Astrocyte of the hippocampus (primary cell): ENCODE measurements at regions not wholly inside any gene's neighbourhood (a gene's known extent, or its start where the extent isn't known, plus 50 kb on each side); places are given as distances from the start of the nearest gene placed in this dataset.

Experiments
- DNase-seq: peaks from one replicate; pipeline ENCODE4 v3.0.0; 2011; ENCODE audit warnings: low read depth, low spot score

GRCh38 chr22:27554106-27554811, 247.3 kb downstream of the MN1 start:
- DNase-seq: peak; percentile 83

- peak; percentile 31 for DNase-seq
These were observed 246.6 kb downstream of the MN1 start for GRCh38 chr22:27554841-27555456.

- peak; percentile 33 for DNase-seq
These were observed 245.2 kb downstream of the MN1 start for GRCh38 chr22:27556371-27556770.

DNA sequence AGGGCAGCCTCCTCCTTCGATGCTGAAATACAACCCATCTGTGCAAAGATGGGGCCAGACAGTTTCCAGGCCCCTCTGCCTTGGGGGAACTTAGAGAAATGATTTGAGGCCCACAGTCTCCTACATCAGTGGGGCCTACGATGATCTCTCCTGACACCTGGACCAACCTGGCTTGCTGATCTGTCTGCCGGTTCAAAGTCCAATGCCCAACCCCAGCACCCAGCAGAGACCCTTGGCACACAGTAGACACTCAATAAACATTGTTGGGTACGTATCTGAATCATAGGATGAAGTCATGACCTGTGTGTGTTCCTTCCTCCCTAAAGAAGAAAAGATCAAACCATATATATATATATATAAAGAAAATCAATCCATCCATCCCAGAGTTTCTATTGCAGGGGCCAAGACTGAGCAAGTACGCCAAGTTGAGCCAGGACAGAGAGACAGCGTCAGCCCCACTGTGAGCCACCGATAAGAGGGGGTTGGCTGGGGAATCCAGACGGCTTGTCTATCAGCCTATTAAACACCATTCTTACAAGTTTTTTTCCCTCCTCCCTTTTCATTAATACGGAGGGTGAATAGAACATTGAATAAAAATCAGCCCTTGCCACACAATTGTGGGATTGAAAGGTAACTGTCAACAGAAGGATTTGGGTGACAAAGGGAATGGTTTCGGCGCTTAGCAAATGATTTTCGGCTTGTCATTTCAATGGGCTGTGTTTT, 244.1 kb downstream of the MN1 start:
- DNase-seq: no peak

DNA sequence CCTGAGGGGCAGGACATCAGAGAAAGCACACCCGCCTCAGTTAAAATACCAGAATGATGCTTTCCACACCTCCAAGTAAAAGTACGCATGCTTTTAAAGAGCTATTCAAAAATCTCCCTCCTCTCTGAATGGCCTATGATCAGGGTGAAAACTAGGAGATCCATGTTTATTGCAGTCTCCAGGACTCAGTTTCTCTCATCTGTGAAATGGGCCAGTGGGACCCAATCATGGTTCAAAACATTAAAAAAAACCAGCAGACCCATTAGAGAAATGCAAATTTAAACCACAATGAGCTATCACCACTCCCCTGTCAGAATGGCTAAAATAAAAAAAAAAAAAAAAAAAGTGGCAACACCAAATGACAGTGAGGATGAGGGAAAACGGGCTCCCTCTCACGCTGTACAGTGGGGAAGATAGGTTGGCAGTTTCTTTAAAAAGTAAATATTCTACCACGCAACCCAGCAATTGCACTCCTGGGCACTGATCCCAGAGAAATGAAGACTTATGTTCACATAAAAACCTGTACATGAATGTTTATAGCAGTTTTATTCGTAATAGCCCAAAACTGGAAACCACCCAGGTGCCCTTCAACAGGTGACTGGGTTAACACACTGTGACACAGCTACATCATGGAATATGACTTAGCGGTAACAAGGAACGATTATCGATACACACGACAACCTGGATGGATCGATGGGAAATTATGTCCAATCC, 242.7 kb downstream of the MN1 start:
- no peak for DNase-seq

DNA sequence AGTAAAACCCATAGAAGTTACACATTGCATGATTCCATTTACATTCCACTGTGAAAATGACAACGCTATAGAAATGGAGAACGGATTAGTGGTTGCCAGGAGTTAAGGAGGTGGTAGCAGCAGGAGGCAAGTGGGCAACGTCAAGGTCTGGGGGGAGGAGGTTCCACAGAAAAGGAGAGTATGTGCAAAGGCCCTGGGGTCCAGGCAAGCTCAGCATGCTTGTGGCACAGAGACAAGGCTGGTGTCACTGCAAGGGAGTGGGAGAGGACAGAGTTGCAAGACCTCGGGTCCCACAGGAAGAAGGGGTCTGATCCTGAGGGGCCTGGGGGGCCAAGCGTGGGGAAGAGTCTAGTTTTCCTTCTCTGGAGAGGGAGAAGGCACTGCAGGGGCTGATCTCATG, 240.8 kb downstream of the MN1 start:
- no peak for DNase-seq

GRCh38 chr22:27561286-27561904, 240.2 kb downstream of the MN1 start:
- peak; percentile 34 for DNase-seq

- peak; percentile 36 for DNase-seq
These were observed 236.8 kb downstream of the MN1 start for GRCh38 chr22:27564806-27565205.

GRCh38 chr22:27566602-27567001, 235.0 kb downstream of the MN1 start:
- DNase-seq: no peak

DNA sequence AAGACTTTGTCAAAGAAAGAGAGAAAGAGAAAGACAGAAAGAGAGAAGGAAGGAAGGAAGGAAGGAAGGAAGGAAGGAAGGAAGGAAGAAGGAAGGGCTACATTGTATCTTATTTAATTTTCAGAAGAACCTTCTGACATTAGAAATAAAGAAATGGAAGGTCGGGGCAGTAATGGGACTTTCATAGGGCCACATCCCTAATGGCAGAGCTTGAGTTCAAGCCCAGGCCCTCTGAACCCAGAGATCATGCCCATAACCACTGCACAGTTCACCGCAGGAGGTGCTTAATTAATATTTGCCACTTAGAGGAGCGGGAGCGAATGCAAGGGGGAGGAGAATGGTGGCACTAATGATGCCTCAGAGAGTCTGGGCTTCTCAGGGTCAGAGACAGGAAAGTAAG, 233.3 kb downstream of the MN1 start:
- DNase-seq: no peak

- no peak for DNase-seq
These were observed 229.9 kb downstream of the MN1 start for GRCh38 chr22:27571463-27572277.

DNA sequence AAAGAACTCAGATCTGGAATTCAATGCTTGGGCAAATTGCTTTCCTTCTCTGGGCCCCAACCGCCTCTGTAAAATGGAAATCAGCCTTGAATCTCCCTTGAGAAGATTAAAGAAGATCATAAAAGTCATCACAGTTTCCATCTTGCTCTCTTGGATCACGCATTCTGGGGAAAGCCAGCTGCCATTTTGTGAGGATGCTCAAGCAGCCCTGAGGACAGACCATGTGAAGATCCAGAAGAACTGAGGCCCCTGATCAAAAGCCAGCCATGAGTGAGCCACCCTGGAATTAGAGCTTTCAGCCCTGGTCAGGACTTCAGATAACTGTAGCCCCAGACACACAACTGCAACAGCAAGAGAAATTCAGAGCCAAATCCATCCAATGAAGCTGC, 229.3 kb downstream of the MN1 start:
- no peak for DNase-seq

GRCh38 chr22:27573280-27574001, 228.1 kb downstream of the MN1 start:
- DNase-seq: peak; percentile 21

DNA sequence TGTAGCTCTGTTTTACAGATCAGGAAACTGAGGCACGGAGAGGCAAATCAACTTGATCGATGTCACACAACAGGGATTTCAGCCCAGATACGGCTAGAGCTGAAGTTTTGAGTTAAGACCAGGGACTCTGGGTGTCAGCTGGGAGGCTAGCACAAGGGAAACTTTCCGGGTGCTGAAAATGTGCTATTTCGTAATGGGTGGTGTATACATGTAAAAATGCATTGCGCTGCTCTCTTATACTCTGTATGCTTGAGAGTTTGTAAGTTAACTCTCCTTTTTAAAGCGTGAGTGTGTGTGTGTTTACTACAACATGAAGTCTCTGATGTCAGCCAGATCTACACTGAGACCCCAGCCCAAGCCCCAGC, 227.6 kb downstream of the MN1 start:
- DNase-seq: no peak

DNA sequence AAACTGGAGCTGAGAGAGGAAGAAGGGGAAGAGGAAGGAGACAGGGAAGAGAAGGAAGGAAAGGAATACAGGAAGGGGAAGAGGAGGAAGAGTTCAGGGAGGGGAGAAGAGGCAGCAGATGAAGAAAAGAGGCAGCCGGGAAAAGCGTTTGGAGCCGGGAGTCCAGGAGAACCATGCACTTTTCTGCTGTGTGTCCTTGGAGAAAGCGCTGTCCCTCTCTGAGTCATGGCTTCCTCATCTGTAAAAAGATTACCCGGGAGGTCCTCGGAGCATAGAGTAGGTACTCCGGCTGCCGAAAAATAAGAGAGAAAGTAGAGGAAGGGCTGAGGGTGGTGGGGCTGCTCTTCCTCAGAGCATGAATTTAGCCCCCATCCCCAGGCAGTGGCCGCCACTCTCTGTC, 226.9 kb downstream of the MN1 start:
- DNase-seq: no peak

DNA sequence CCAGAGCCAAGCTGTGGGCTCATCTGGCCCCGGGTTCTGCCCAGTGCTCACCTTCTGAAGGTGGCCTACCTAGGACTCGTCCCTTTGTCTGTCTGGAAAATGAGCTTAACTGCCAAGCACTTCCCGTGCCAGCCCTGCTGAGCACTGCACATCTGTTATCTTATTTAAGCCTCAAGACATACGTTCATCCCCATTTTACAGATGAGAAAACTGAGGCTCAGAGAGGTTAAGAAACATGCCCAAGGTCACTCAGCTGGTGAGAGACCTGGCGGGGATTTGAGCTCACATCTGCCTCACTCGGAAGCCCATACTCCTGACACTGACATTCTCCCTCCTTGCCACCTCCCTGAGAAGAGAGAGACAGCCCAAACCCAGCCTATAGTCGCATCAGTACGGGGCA, 226.2 kb downstream of the MN1 start:
- no peak for DNase-seq

GRCh38 chr22:27576413-27576812, 225.1 kb downstream of the MN1 start:
- DNase-seq: no peak

DNA sequence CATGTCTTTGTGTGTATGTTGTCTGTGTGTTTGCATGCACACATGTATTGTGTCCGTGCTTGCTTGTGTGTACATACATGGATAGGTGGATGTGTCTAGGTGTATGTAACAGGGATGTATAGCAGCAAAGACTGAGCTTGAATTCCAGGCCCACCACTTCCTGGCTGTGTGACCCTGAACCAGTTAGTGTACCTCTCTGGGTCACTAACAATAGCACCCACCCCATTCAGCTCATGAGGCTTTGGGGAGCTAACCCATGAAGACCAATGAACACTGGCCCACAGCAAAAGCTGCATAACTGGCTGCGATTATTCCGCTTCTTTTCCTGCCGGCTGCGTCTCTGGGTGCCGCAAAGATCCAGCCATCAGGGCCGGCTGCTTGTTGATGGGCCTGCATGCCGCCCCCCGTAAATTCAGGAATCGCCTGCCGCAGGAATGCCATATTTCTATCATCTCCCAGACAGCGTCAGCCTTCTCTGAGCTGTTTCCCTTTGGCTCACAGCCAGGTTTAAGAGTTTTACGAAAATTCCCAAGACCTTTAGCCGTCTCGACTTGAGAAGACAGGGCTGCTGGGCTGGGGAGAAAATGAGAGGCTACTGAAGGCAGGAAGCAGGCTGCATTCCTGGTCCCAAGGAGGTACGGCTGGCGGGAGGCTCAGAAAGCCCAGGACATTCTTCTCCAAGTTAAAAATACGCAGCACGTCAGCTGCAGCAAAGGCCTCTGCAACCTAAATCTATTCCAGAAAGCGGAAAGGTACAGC, 224.6 kb downstream of the MN1 start:
- peak; percentile 79 for DNase-seq

GRCh38 chr22:27577574-27577969, 224.0 kb downstream of the MN1 start:
- DNase-seq: no peak
